ENCODE measurements at regions not wholly inside any gene's neighbourhood (a gene's known extent, or its start where the extent isn't known, plus 50 kb on each side); places are given as distances from the start of the nearest gene placed in this dataset.

DNA sequence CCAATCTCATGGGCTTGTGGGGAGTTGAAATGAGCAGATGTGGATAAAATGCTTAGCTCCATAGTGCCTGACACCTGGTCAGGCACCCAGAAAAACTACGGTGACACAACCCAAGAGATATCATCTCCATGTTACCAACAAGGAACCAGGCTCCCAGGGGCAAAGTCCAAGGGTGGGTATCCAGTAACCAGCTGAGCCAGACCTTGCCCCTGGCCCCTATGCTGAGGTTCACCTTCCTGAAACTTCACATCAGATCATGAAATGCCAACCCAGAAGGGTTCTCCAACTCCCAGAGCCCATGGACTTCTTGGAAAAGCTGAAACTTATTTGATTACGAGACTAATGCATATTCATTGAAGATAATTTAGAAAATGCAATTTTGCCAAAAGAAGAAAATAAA is 141.8 kb upstream of the KCNG1 start:
- 96% methylated on average over 2 of the region's 2 CpGs; no CpG with 5 or more reads in 1 of the 2 experiments for WGBS, 2 experiments (ENCODE audit: insufficient coverage in 1 of 2, insufficient read length in 1 of 2)
- DNase-seq = no peak
- no peaks in the 10 kb centered on the region for H3K36me3 Mint-ChIP-seq (ENCODE audit: low read depth)

GRCh38 chr20:51163996-51164600 is 141.2 kb upstream of the KCNG1 start:
- Histone ChIP-seq H3K36me3 (ENCODE audit: control insufficient read depth, insufficient read depth, low read length) (no peaks in the 10 kb centered on the region), H3K27ac (ENCODE audit: low read depth, low read length) (no peak overlapping the region), H3K27me3 (ENCODE audit: control insufficient read depth, insufficient read depth, low read length, poor library complexity, severe bottlenecking) (no peaks in the 10 kb centered on the region), H3K9ac (ENCODE audit: extremely low read depth, low read length, poor library complexity, severe bottlenecking) (no peak overlapping the region), H3K9me3 (ENCODE audit: control insufficient read depth, low read length) (peaks cover 2% of the 10 kb centered on the region), H3K4me3 (ENCODE audit: low read length) (no peak overlapping the region), H3K4me1 (ENCODE audit: control insufficient read depth, insufficient read depth, low read length) (peaks cover 5% of the 10 kb centered on the region)
- H3K4me3 Mint-ChIP-seq = no peak overlapping the region
- TF ChIP-seq CTCF (conservative IDR thresholded peaks at IDR 0.05) = no peak
- DNase-seq = no peak
- H3K9me3 Mint-ChIP-seq = peaks cover under 1% of the 10 kb centered on the region
- H3K36me3 Mint-ChIP-seq (ENCODE audit: low read depth) = no peaks in the 10 kb centered on the region
- 85% methylated on average over 8 to 13 of the region's 13 CpGs for WGBS, 2 experiments (ENCODE audit: insufficient coverage in 1 of 2, insufficient read length in 1 of 2)
- no peaks in the 10 kb centered on the region for H3K27me3 Mint-ChIP-seq (ENCODE audit: insufficient read depth)
- H3K4me1 Mint-ChIP-seq = peaks cover 7% of the 10 kb centered on the region
- no peak overlapping the region for H3K27ac Mint-ChIP-seq

More for the DNA sequence above, 141.8 kb upstream of the KCNG1 start:
- Mint-ChIP-seq H3K9me3 (peaks cover 3% of the 10 kb centered on the region), H3K27ac (no peak overlapping the region), H3K4me1 (peaks cover 4% of the 10 kb centered on the region), H3K27me3 (ENCODE audit: insufficient read depth) (no peaks in the 10 kb centered on the region), H3K4me3 (no peak overlapping the region)
- Histone ChIP-seq H3K4me1 (ENCODE audit: control insufficient read depth, insufficient read depth, low read length) (peaks cover 5% of the 10 kb centered on the region), H3K9ac (ENCODE audit: extremely low read depth, low read length, poor library complexity, severe bottlenecking) (no peak overlapping the region), H3K9me3 (ENCODE audit: control insufficient read depth, low read length) (peaks cover 8% of the 10 kb centered on the region), H3K27me3 (ENCODE audit: control insufficient read depth, insufficient read depth, low read length, poor library complexity, severe bottlenecking) (no peaks in the 10 kb centered on the region), H3K4me3 (ENCODE audit: low read length) (no peak overlapping the region), H3K27ac (ENCODE audit: low read depth, low read length) (no peak overlapping the region), H3K36me3 (ENCODE audit: control insufficient read depth, insufficient read depth, low read length) (no peaks in the 10 kb centered on the region)
- TF ChIP-seq CTCF (conservative IDR thresholded peaks at IDR 0.05) = no peak

- Mint-ChIP-seq H3K27ac (no peak overlapping the region), H3K4me3 (no peak overlapping the region), H3K4me1 (peaks cover 18% of the 10 kb centered on the region), H3K9me3 (no peaks in the 10 kb centered on the region), H3K36me3 (ENCODE audit: low read depth) (no peaks in the 10 kb centered on the region), H3K27me3 (ENCODE audit: insufficient read depth) (no peaks in the 10 kb centered on the region)
- Histone ChIP-seq H3K27me3 (ENCODE audit: control insufficient read depth, insufficient read depth, low read length, poor library complexity, severe bottlenecking) (no peaks in the 10 kb centered on the region), H3K4me3 (ENCODE audit: low read length) (no peak overlapping the region), H3K9me3 (ENCODE audit: control insufficient read depth, low read length) (no peaks in the 10 kb centered on the region), H3K4me1 (ENCODE audit: control insufficient read depth, insufficient read depth, low read length) (peaks cover 6% of the 10 kb centered on the region), H3K27ac (ENCODE audit: low read depth, low read length) (no peak overlapping the region), H3K36me3 (ENCODE audit: control insufficient read depth, insufficient read depth, low read length) (no peaks in the 10 kb centered on the region), H3K9ac (ENCODE audit: extremely low read depth, low read length, poor library complexity, severe bottlenecking) (no peak overlapping the region)
- 85 to 91% methylated on average over 4 to 6 of the region's 6 CpGs for WGBS, 2 experiments (ENCODE audit: insufficient coverage in 1 of 2, insufficient read length in 1 of 2)
- TF ChIP-seq CTCF (conservative IDR thresholded peaks at IDR 0.05) = no peak
- DNase-seq = no peak
Measured at GRCh38 chr20:51162015-51162414, 139.1 kb upstream of the KCNG1 start.

All from endodermal cell (in vitro differentiated cells).